Uterus (tissue), 2 donors: ENCODE measurements at regions not wholly inside any gene's neighbourhood (a gene's known extent, or its start where the extent isn't known, plus 50 kb on each side); places are given as distances from the start of the nearest gene placed in this dataset.

Experiments
- POLR2A ChIP-seq, 2 donors: fragments of 450-650 bp; IDR thresholded peaks; one replicate each; pipeline ENCODE4 v1.6.1; 2016; ENCODE audit warnings: antibody characterized with exemption in 2 of 2, mild to moderate bottlenecking in 1 of 2, moderate library complexity in 1 of 2
- TF ChIP-seq, protein P1 (sequence below), 4 experiments: fragments of 200-600 bp in 2 of 4; fragments of 450-650 bp in 2 of 4; sonication (generic) in 2 of 4; IDR thresholded peaks; one replicate each; pipeline ENCODE4 v1.5.1; 2016 to 2019; ENCODE audit warnings: antibody characterized with exemption in 4 of 4, mild to moderate bottlenecking in 2 of 4, moderate library complexity in 1 of 4

DNA sequence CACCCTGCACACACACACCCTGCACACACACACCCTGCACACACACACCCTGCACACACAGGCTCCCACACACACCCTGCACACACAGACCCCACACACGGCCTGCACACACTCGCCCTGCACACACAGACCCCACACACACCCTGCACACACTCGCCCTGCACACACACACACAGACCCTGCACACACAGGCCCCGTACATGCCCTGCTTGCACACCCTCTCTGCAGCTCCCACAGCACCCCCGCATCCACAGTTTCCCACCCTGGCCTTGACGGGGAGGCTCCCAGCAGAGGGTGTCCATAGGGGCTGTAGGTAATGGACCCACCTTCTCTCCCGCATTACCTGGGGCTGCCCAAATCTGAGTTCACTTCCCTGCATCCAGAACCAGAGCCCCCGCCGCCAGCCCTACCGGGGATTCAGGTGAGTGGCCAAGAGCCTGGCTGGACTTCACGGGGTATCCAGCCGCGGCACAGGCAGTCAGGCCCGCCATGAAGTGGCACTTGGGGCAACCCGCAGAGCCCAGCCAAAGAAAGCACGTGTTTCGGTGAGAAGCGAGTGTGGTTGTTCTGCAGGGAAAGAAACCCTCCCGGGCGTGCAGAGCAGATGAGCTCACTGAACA is 88.6 kb upstream of the GPC1 start:
- TF ChIP-seq, protein P1, sequence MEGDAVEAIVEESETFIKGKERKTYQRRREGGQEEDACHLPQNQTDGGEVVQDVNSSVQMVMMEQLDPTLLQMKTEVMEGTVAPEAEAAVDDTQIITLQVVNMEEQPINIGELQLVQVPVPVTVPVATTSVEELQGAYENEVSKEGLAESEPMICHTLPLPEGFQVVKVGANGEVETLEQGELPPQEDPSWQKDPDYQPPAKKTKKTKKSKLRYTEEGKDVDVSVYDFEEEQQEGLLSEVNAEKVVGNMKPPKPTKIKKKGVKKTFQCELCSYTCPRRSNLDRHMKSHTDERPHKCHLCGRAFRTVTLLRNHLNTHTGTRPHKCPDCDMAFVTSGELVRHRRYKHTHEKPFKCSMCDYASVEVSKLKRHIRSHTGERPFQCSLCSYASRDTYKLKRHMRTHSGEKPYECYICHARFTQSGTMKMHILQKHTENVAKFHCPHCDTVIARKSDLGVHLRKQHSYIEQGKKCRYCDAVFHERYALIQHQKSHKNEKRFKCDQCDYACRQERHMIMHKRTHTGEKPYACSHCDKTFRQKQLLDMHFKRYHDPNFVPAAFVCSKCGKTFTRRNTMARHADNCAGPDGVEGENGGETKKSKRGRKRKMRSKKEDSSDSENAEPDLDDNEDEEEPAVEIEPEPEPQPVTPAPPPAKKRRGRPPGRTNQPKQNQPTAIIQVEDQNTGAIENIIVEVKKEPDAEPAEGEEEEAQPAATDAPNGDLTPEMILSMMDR (IDR thresholded peaks at IDR 0.05): no peak
- TF ChIP-seq POLR2A (IDR thresholded peaks at IDR 0.05): no peak
